WTC11 (cell line): ENCODE measurements at regions not wholly inside any gene's neighbourhood (a gene's known extent, or its start where the extent isn't known, plus 50 kb on each side); places are given as distances from the start of the nearest gene placed in this dataset.

ENCODE experiments used
- ATAC-seq: fragments of 200-7000 bp; cut with Tn5 transposase; 2 replicates; pipeline ENCODE4 v1.10.0; 2021; ENCODE audit warnings: mild to moderate bottlenecking, moderate library complexity
- CTCF ChIA-PET: fragments of 300-600 bp; sonication (Branson Sonifier 250); formaldehyde crosslinking; loops from one replicate; lab custom pipeline; 2021; ENCODE audit warnings: antibody characterized with exemption; lab: Charles Lee
- POLR2A ChIA-PET: fragments of 350-600 bp; sonication (Branson Sonifier 250); formaldehyde crosslinking; loops from one replicate; lab custom pipeline; 2021; ENCODE audit warnings: antibody characterized with exemption; lab: Charles Lee
- DNase-seq: peaks from one replicate; pipeline ENCODE4 v3.0.0; 2021; ENCODE audit warnings: low spot score
- H3K27ac Mint-ChIP-seq: 2 replicates; pipeline ENCODE4 v1.8.0; 2021; ENCODE audit warnings: mixed read lengths
- H3K27me3 Mint-ChIP-seq: 2 replicates; pipeline ENCODE4 v1.8.0; 2021; ENCODE audit warnings: low read depth, mild to moderate bottlenecking, moderate library complexity, mixed read lengths
- H3K36me3 Mint-ChIP-seq: 2 replicates; pipeline ENCODE4 v1.8.0; 2021; ENCODE audit warnings: mixed read lengths
- H3K4me1 Mint-ChIP-seq: 2 replicates; pipeline ENCODE4 v1.8.0; 2022; ENCODE audit warnings: mixed read lengths
- H3K4me3 Mint-ChIP-seq: 2 replicates; pipeline ENCODE4 v1.8.0; 2021; ENCODE audit warnings: mild to moderate bottlenecking, moderate library complexity, mixed read lengths
- H3K9me3 Mint-ChIP-seq: 2 replicates; pipeline ENCODE4 v1.8.0; 2021; ENCODE audit warnings: mixed read lengths
- AR ChIP-seq: fragments of 250-450 bp; sonication (Bioruptor Pico); IDR thresholded peaks from 2 replicates; pipeline ENCODE4 v1.9.0; 2021; ENCODE audit warnings: mild to moderate bottlenecking
- CTCF ChIP-seq: fragments of 200-600 bp; IDR thresholded peaks from 2 replicates; pipeline ENCODE4 v1.8.0; 2022; ENCODE audit warnings: antibody characterized with exemption
- E2F1 ChIP-seq: sonication (generic); formaldehyde crosslinking; IDR thresholded peaks from 2 replicates; pipeline ENCODE4 v1.8.0; 2022; ENCODE audit warnings: mild to moderate bottlenecking, missing genetic modification reagents
- E2F5 ChIP-seq: sonication (generic); formaldehyde crosslinking; IDR thresholded peaks from 2 replicates; pipeline ENCODE4 v1.8.1; 2022; ENCODE audit warnings: mild to moderate bottlenecking, moderate library complexity, missing genetic modification reagents
- ELF4 ChIP-seq: sonication (generic); formaldehyde crosslinking; IDR thresholded peaks from 2 replicates; pipeline ENCODE4 v1.8.1; 2022; ENCODE audit warnings: low read depth, mild to moderate bottlenecking, moderate library complexity, missing genetic modification reagents
- FOXK1 ChIP-seq: sonication (generic); formaldehyde crosslinking; IDR thresholded peaks from 2 replicates; pipeline ENCODE4 v1.8.0; 2022; ENCODE audit warnings: mild to moderate bottlenecking, moderate library complexity, missing genetic modification reagents
- JAZF1 ChIP-seq: fragments of 250-450 bp; sonication (Bioruptor Pico); IDR thresholded peaks from 2 replicates; pipeline ENCODE4 v1.9.0; 2021; ENCODE audit warnings: moderate library complexity, mild to moderate bottlenecking, inconsistent platforms
- MAX ChIP-seq: sonication (generic); formaldehyde crosslinking; IDR thresholded peaks from 2 replicates; pipeline ENCODE4 v1.8.0; 2022; ENCODE audit warnings: mild to moderate bottlenecking, missing genetic modification reagents
- MXD4 ChIP-seq: fragments of 250-450 bp; sonication (Bioruptor Pico); IDR thresholded peaks from 2 replicates; pipeline ENCODE4 v1.8.0; 2021; ENCODE audit warnings: mild to moderate bottlenecking, moderate library complexity, borderline replicate concordance
- NFE2L1 ChIP-seq: sonication (generic); formaldehyde crosslinking; IDR thresholded peaks from 2 replicates; pipeline ENCODE4 v1.8.1; 2023; ENCODE audit warnings: missing genetic modification reagents
- PREB ChIP-seq: sonication (generic); formaldehyde crosslinking; IDR thresholded peaks from 2 replicates; pipeline ENCODE4 v1.8.1; 2022; ENCODE audit warnings: mild to moderate bottlenecking, missing genetic modification reagents, moderate library complexity, borderline replicate concordance
- PRRX2 ChIP-seq: fragments of 250-450 bp; sonication (Bioruptor Pico); IDR thresholded peaks from 2 replicates; pipeline ENCODE4 v1.8.0; 2021; ENCODE audit warnings: mild to moderate bottlenecking
- SMAD4 ChIP-seq: sonication (generic); formaldehyde crosslinking; IDR thresholded peaks from 2 replicates; pipeline ENCODE4 v1.8.0; 2022; ENCODE audit warnings: mild to moderate bottlenecking, missing genetic modification reagents
- SOX15 ChIP-seq: fragments of 250-450 bp; sonication (Bioruptor Pico); IDR thresholded peaks from 2 replicates; pipeline ENCODE4 v1.9.0; 2021; ENCODE audit warnings: mild to moderate bottlenecking
- TP53 ChIP-seq: sonication (generic); formaldehyde crosslinking; IDR thresholded peaks from 2 replicates; pipeline ENCODE4 v1.8.1; 2023; ENCODE audit warnings: mild to moderate bottlenecking, missing genetic modification reagents
- USF1 ChIP-seq: sonication (generic); formaldehyde crosslinking; IDR thresholded peaks from 2 replicates; pipeline ENCODE4 v1.8.0; 2022; ENCODE audit warnings: mild to moderate bottlenecking, missing genetic modification reagents
- ZBTB43 ChIP-seq: sonication (generic); formaldehyde crosslinking; IDR thresholded peaks from 2 replicates; pipeline ENCODE4 v1.8.1; 2023; ENCODE audit warnings: mild to moderate bottlenecking, missing genetic modification reagents
- ZNF219 ChIP-seq: sonication (generic); formaldehyde crosslinking; IDR thresholded peaks from 2 replicates; pipeline ENCODE4 v1.8.0; 2023; ENCODE audit warnings: missing genetic modification reagents, mild to moderate bottlenecking, borderline replicate concordance
- ZNF263 ChIP-seq: sonication (generic); formaldehyde crosslinking; IDR thresholded peaks from 2 replicates; pipeline ENCODE4 v1.8.1; 2022; ENCODE audit warnings: low read depth, mild to moderate bottlenecking, moderate library complexity, missing genetic modification reagents
- ZNF281 ChIP-seq: sonication (generic); formaldehyde crosslinking; IDR thresholded peaks from 2 replicates; pipeline ENCODE4 v1.8.0; 2023; ENCODE audit warnings: mild to moderate bottlenecking, missing genetic modification reagents
- ZNF396 ChIP-seq: fragments of 250-450 bp; sonication (Bioruptor Pico); IDR thresholded peaks from 2 replicates; pipeline ENCODE4 v1.8.0; 2021; ENCODE audit warnings: mild to moderate bottlenecking, moderate library complexity, borderline replicate concordance

GRCh38 chr10:30734901-30735300, 105.3 kb upstream of the LYZL2 start (continued):
- TF ChIP-seq ZNF281 (CRISPR knock-in tag): no peak
- no peak for TF ChIP-seq FOXK1 (CRISPR knock-in tag)
- no peak for TF ChIP-seq MXD4 (CRISPR knock-in tag)
- no peak for TF ChIP-seq TP53
- no peak for TF ChIP-seq NFE2L1 (CRISPR knock-in tag)
- TF ChIP-seq JAZF1 (CRISPR knock-in tag): no peak

GRCh38 chr10:30732671-30733070, 103.1 kb upstream of the LYZL2 start:
- POLR2A ChIA-PET: no interaction called here
- peaks cover 12% of the 10 kb centered on the region; the same call in 1 of the 2 replicates for H3K9me3 Mint-ChIP-seq
- DNase-seq (no peak), ATAC-seq (no peak)
- peaks cover 1% of the 10 kb centered on the region; the same call in 1 of the 2 replicates for H3K4me1 Mint-ChIP-seq
- no peaks in the 10 kb centered on the region for H3K27me3 Mint-ChIP-seq
- no peaks in the 10 kb centered on the region for H3K36me3 Mint-ChIP-seq
- no peak overlapping the region for H3K4me3 Mint-ChIP-seq
- CTCF ChIA-PET: interaction anchor here (0.9 to 1.1 kb wide), 2 partner anchors 24 to 45 kb away, joined by 3 to 4 read pairs; no protein-coding TSS in a partner anchor
- TF ChIP-seq USF1 (CRISPR knock-in tag) (no peak), ZNF263 (CRISPR knock-in tag) (no peak), PRRX2 (CRISPR knock-in tag) (no peak), PREB (CRISPR knock-in tag) (no peak), SOX15 (CRISPR knock-in tag) (no peak), AR (CRISPR knock-in tag) (no peak), E2F1 (no peak)
- no peak overlapping the region for H3K27ac Mint-ChIP-seq

GRCh38 chr10:30731963-30732362, 102.4 kb upstream of the LYZL2 start:
- Mint-ChIP-seq H3K4me1 (peaks cover 8% of the 10 kb centered on the region), H3K36me3 (no peaks in the 10 kb centered on the region), H3K9me3 (peaks cover 12% of the 10 kb centered on the region; the same call in 1 of the 2 replicates), H3K4me3 (no peak overlapping the region), H3K27me3 (no peaks in the 10 kb centered on the region), H3K27ac (no peak overlapping the region)
- no peak for ATAC-seq
- ChIA-PET CTCF (interaction anchor here (1.1 to 1.2 kb wide), 2 partner anchors 17 to 45 kb away, joined by 3 read pairs; no protein-coding TSS in a partner anchor), POLR2A (no interaction called here)
- DNase-seq: no peak
- no peak for TF ChIP-seq ZBTB43 (CRISPR knock-in tag)
- TF ChIP-seq NFE2L1 (CRISPR knock-in tag): no peak
- TF ChIP-seq E2F5 (CRISPR knock-in tag): no peak
- TF ChIP-seq MAX (CRISPR knock-in tag): no peak
- TF ChIP-seq ZNF396 (CRISPR knock-in tag): no peak
- no peak for TF ChIP-seq SMAD4
- no peak for TF ChIP-seq CTCF
- no peak for TF ChIP-seq ELF4 (CRISPR knock-in tag)
- no peak for TF ChIP-seq ZNF219 (CRISPR knock-in tag)
- TF ChIP-seq SOX15 (CRISPR knock-in tag): no peak
